HEK293 (cell line): ENCODE measurements at regions not wholly inside any gene's neighbourhood (a gene's known extent, or its start where the extent isn't known, plus 50 kb on each side); places are given as distances from the start of the nearest gene placed in this dataset.
"Not testable (repeated sequence)": the region's sequence is repeated elsewhere in the genome, so short reads cannot be mapped to it uniquely, and the experiment has no call there.

Experiments
- CTCF ChIA-PET: fragments of 350-600 bp; formaldehyde crosslinking; extraction: SDS; loops from one replicate; lab custom pipeline; 2021; ENCODE audit warnings: antibody characterized with exemption; lab: Yijun Ruan, JAX
- POLR2A ChIA-PET: fragments of 300-600 bp; formaldehyde crosslinking; extraction: SDS; loops from one replicate; lab custom pipeline; 2020; ENCODE audit warnings: antibody characterized with exemption, inconsistent platforms; lab: Yijun Ruan, JAX
- H3K27ac ChIP-seq: fragments of 200-500 bp; sonication (Bioruptor generic); 2 replicates; pipeline ENCODE4 v1.5.1; 2014; ENCODE audit warnings: low read depth, low read length, control low read depth, inconsistent platforms; ENCODE audit errors: extremely low read depth
- H3K36me3 ChIP-seq, 2 experiments: fragments of 200-500 bp in 1 of 2; sonication (Bioruptor generic) in 1 of 2; 1 replicate in 1 of 2; 2 replicates in 1 of 2; pipeline ENCODE4 v1.5.1; 2014 to 2017; ENCODE audit warnings: inconsistent platforms in 2 of 2, low read length in 2 of 2; ENCODE audit not compliant: control insufficient read depth in 2 of 2, insufficient read depth in 1 of 2
- H3K4me1 ChIP-seq: fragments of 200-500 bp; sonication (Bioruptor generic); 2 replicates; pipeline ENCODE4 v1.5.1; 2014; ENCODE audit warnings: mild to moderate bottlenecking, low read length, inconsistent platforms; ENCODE audit not compliant: control insufficient read depth, insufficient read depth
- H3K4me3 ChIP-seq: 2 replicates; pipeline ENCODE4 v1.5.1; 2011; ENCODE audit warnings: low read depth, mild to moderate bottlenecking, control low read depth, low read length, moderate library complexity
- H3K9me3 ChIP-seq: fragments of 200-500 bp; sonication (Bioruptor generic); 2 replicates; pipeline ENCODE4 v1.5.1; 2014; ENCODE audit warnings: low read depth, low read length, inconsistent platforms; ENCODE audit not compliant: control insufficient read depth, insufficient read depth
- BCL6B ChIP-seq: fragments of 450-650 bp; formaldehyde crosslinking; IDR thresholded peaks from 2 replicates; pipeline ENCODE4 v1.5.1; 2017; ENCODE audit warnings: missing biosample characterization, missing genetic modification characterization
- EGR2 ChIP-seq: fragments of 450-650 bp; formaldehyde crosslinking; IDR thresholded peaks from 2 replicates; pipeline ENCODE4 v1.5.1; 2016; ENCODE audit warnings: low read depth, missing biosample characterization, missing genetic modification characterization
- FEZF1 ChIP-seq: fragments of 450-650 bp; formaldehyde crosslinking; IDR thresholded peaks from 2 replicates; pipeline ENCODE4 v1.5.1; 2016; ENCODE audit warnings: missing biosample characterization, missing genetic modification characterization
- GLIS1 ChIP-seq: fragments of 450-650 bp; formaldehyde crosslinking; IDR thresholded peaks from 2 replicates; pipeline ENCODE4 v1.5.1; 2016; ENCODE audit warnings: missing biosample characterization, missing genetic modification characterization
- IKZF3 ChIP-seq: fragments of 450-650 bp; IDR thresholded peaks from 2 replicates; pipeline ENCODE4 v1.5.0; 2018; ENCODE audit warnings: missing biosample characterization, mild to moderate bottlenecking, missing genetic modification characterization, moderate library complexity
- SALL2 ChIP-seq: fragments of 450-650 bp; formaldehyde crosslinking; IDR thresholded peaks from 2 replicates; pipeline ENCODE4 v1.5.0; 2017; ENCODE audit warnings: missing biosample characterization, mild to moderate bottlenecking, missing genetic modification characterization, borderline replicate concordance
- SP7 ChIP-seq: fragments of 450-650 bp; formaldehyde crosslinking; IDR thresholded peaks from 2 replicates; pipeline ENCODE4 v1.5.1; 2016; ENCODE audit warnings: missing biosample characterization, missing genetic modification characterization
- ZNF132 ChIP-seq: fragments of 450-650 bp; formaldehyde crosslinking; IDR thresholded peaks from 2 replicates; pipeline ENCODE4 v1.5.1; 2017; ENCODE audit warnings: missing biosample characterization, missing genetic modification characterization, borderline replicate concordance
- ZNF175 ChIP-seq: fragments of 450-650 bp; formaldehyde crosslinking; IDR thresholded peaks from 2 replicates; pipeline ENCODE4 v1.5.1; 2016; ENCODE audit warnings: missing biosample characterization, missing genetic modification characterization
- ZNF221 ChIP-seq: fragments of 450-650 bp; formaldehyde crosslinking; IDR thresholded peaks from 2 replicates; pipeline ENCODE4 v1.5.1; 2017; ENCODE audit warnings: missing biosample characterization, missing genetic modification characterization, borderline replicate concordance
- ZNF48 ChIP-seq: fragments of 450-650 bp; formaldehyde crosslinking; IDR thresholded peaks from 2 replicates; pipeline ENCODE4 v1.5.1; 2016; ENCODE audit warnings: missing biosample characterization, missing genetic modification characterization
- ZNF560 ChIP-seq: fragments of 450-650 bp; formaldehyde crosslinking; IDR thresholded peaks from 2 replicates; pipeline ENCODE4 v1.5.1; 2017; ENCODE audit warnings: missing biosample characterization, missing genetic modification characterization, borderline replicate concordance
- ZNF624 ChIP-seq: fragments of 450-650 bp; formaldehyde crosslinking; IDR thresholded peaks from 2 replicates; pipeline ENCODE4 v1.5.1; 2017; ENCODE audit warnings: missing biosample characterization, missing genetic modification characterization
- ZNF629 ChIP-seq: fragments of 450-650 bp; formaldehyde crosslinking; IDR thresholded peaks from 2 replicates; pipeline ENCODE4 v1.5.1; 2017; ENCODE audit warnings: missing biosample characterization, missing genetic modification characterization
- ZNF664 ChIP-seq: fragments of 450-650 bp; formaldehyde crosslinking; IDR thresholded peaks from 2 replicates; pipeline ENCODE4 v1.5.1; 2016; ENCODE audit warnings: missing biosample characterization, missing genetic modification characterization
- ZNF776 ChIP-seq: fragments of 450-650 bp; formaldehyde crosslinking; IDR thresholded peaks from 2 replicates; pipeline ENCODE4 v1.5.0; 2017; ENCODE audit warnings: missing biosample characterization, missing genetic modification characterization, borderline replicate concordance
- ZNF791 ChIP-seq: fragments of 450-650 bp; formaldehyde crosslinking; IDR thresholded peaks from 2 replicates; pipeline ENCODE4 v1.5.1; 2016; ENCODE audit warnings: missing biosample characterization, missing genetic modification characterization
- ZNF792 ChIP-seq: fragments of 450-650 bp; formaldehyde crosslinking; IDR thresholded peaks from 2 replicates; pipeline ENCODE4 v1.5.1; 2016; ENCODE audit warnings: missing biosample characterization, missing genetic modification characterization
- ZSCAN16 ChIP-seq: fragments of 450-650 bp; formaldehyde crosslinking; IDR thresholded peaks from 2 replicates; pipeline ENCODE4 v1.5.1; 2016; ENCODE audit warnings: missing biosample characterization, missing genetic modification characterization
- ZSCAN18 ChIP-seq: fragments of 450-650 bp; formaldehyde crosslinking; IDR thresholded peaks from 2 replicates; pipeline ENCODE4 v1.5.1; 2016; ENCODE audit warnings: missing biosample characterization, missing genetic modification characterization
- ZSCAN23 ChIP-seq: fragments of 450-650 bp; formaldehyde crosslinking; IDR thresholded peaks from 2 replicates; pipeline ENCODE4 v1.5.1; 2016; ENCODE audit warnings: missing biosample characterization, missing genetic modification characterization
- ZXDB ChIP-seq: fragments of 450-650 bp; formaldehyde crosslinking; IDR thresholded peaks from 2 replicates; pipeline ENCODE4 v1.5.1; 2016; ENCODE audit warnings: missing biosample characterization, missing genetic modification characterization
- TF ChIP-seq, protein P1 (sequence below): fragments of 450-650 bp; formaldehyde crosslinking; IDR thresholded peaks from 2 replicates; pipeline ENCODE4 v1.5.1; 2016; ENCODE audit warnings: missing biosample characterization, missing genetic modification characterization, borderline replicate concordance
- TF ChIP-seq, protein P2 (sequence below): fragments of 450-650 bp; formaldehyde crosslinking; IDR thresholded peaks from 2 replicates; pipeline ENCODE4 v1.5.1; 2017; ENCODE audit warnings: missing biosample characterization, missing genetic modification characterization

DNA sequence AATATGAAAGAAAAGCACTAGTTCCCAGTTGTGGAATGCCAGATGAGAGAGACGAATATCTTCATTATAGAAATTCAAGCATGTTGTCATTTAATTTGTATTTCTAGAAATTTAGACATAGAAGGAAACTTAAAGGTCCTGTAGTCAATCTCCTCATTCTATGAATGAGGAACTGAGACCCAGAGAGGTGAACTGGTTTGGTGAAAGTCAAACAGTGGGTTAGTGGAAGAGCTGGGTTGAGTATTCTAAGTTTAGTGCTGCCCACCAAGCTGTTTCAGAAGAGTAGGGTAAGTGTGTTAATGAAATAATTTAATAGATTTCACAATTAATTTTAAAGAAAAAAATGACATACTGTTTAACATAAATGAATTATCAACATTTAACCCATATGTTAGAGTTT, 655.2 kb downstream of the FAM133A start:
- Histone ChIP-seq H3K4me1 (no peaks in the 10 kb centered on the region), H3K4me3 (no peak overlapping the region), H3K27ac (no peak overlapping the region), H3K9me3 (no peaks in the 10 kb centered on the region), H3K36me3 (no peaks in the 10 kb centered on the region)
- POLR2A ChIA-PET = no interaction called here
- CTCF ChIA-PET = no interaction called here
- no peak for TF ChIP-seq BCL6B (tag by site-specific recombination)

GRCh38 chrX:94341730-94342129, 667.7 kb downstream of the FAM133A start:
- H3K36me3 ChIP-seq, POLR2A ChIA-PET, CTCF ChIA-PET, H3K27ac ChIP-seq, H3K4me3 ChIP-seq, H3K4me1 ChIP-seq, H3K9me3 ChIP-seq: not testable (repeated sequence)

GRCh38 chrX:94361241-94361640, 687.2 kb downstream of the FAM133A start:
- POLR2A ChIA-PET = no interaction called here
- Histone ChIP-seq H3K4me3 (no peak overlapping the region), H3K9me3 (no peaks in the 10 kb centered on the region), H3K4me1 (no peaks in the 10 kb centered on the region), H3K36me3 (no peaks in the 10 kb centered on the region)
- CTCF ChIA-PET = no interaction called here
- no peak for TF ChIP-seq ZNF776 (tag by site-specific recombination)
- TF ChIP-seq SP7 (tag by site-specific recombination) = no peak
- no peak for TF ChIP-seq ZSCAN16 (tag by site-specific recombination)
- TF ChIP-seq ZNF48 = no peak
- no peak for TF ChIP-seq ZNF664 (tag by site-specific recombination)
- TF ChIP-seq ZXDB (tag by site-specific recombination) = no peak
- TF ChIP-seq EGR2 (tag by site-specific recombination) = no peak
- no peak for TF ChIP-seq ZNF560 (tag by site-specific recombination)
- TF ChIP-seq SALL2 (tag by site-specific recombination) = no peak
- no peak for TF ChIP-seq GLIS1 (tag by site-specific recombination)
- TF ChIP-seq ZSCAN23 (tag by site-specific recombination) = no peak
- no peak for TF ChIP-seq IKZF3 (tag by site-specific recombination)
- TF ChIP-seq ZNF792 (tag by site-specific recombination) = no peak
- no peak for TF ChIP-seq ZNF624 (tag by site-specific recombination)
- TF ChIP-seq, all 188 proteins: peak for 0
- no peak overlapping the region for H3K27ac ChIP-seq

DNA sequence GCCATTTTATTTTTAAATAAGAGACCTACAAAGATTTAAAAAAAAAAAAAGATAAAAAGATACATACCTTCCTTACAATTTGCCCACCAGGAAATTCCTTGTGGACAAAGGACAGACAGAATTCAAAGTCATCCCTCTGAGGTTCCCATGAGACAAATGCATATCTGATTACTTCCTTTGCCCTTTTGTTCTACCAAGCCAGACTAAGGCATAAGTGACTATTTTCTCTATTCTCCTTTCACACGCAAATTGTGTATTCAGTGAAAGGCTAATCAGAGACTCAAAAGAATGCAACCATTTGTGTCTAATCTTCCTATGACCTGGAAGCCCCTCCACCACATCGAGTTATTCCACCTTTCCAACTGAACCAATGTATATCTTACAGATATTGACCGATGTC, 691.7 kb downstream of the FAM133A start:
- Histone ChIP-seq H3K4me1 (no peaks in the 10 kb centered on the region), H3K36me3 (no peaks in the 10 kb centered on the region), H3K27ac (no peak overlapping the region), H3K4me3 (no peak overlapping the region), H3K9me3 (no peaks in the 10 kb centered on the region)
- CTCF ChIA-PET = no interaction called here
- POLR2A ChIA-PET = no interaction called here
- TF ChIP-seq ZNF791 (tag by site-specific recombination) (no peak), ZSCAN23 (tag by site-specific recombination) (no peak), ZNF629 (tag by site-specific recombination) (no peak), ZNF132 (tag by site-specific recombination) (no peak), ZSCAN18 (tag by site-specific recombination) (no peak), ZNF221 (tag by site-specific recombination) (no peak), ZNF664 (tag by site-specific recombination) (no peak), ZNF48 (no peak), FEZF1 (tag by site-specific recombination) (no peak), ZNF175 (tag by site-specific recombination) (no peak)
- TF ChIP-seq, protein P1, sequence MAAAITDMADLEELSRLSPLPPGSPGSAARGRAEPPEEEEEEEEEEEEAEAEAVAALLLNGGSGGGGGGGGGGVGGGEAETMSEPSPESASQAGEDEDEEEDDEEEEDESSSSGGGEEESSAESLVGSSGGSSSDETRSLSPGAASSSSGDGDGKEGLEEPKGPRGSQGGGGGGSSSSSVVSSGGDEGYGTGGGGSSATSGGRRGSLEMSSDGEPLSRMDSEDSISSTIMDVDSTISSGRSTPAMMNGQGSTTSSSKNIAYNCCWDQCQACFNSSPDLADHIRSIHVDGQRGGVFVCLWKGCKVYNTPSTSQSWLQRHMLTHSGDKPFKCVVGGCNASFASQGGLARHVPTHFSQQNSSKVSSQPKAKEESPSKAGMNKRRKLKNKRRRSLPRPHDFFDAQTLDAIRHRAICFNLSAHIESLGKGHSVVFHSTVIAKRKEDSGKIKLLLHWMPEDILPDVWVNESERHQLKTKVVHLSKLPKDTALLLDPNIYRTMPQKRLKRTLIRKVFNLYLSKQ (tag by site-specific recombination) = no peak
- TF ChIP-seq, protein P2, sequence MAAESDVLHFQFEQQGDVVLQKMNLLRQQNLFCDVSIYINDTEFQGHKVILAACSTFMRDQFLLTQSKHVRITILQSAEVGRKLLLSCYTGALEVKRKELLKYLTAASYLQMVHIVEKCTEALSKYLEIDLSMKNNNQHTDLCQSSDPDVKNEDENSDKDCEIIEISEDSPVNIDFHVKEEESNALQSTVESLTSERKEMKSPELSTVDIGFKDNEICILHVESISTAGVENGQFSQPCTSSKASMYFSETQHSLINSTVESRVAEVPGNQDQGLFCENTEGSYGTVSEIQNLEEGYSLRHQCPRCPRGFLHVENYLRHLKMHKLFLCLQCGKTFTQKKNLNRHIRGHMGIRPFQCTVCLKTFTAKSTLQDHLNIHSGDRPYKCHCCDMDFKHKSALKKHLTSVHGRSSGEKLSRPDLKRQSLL = no peak
